Stimulated activated CD8-positive, alpha-beta memory T cell treated with anti-CD3 and anti-CD28 coated beads, Interleukin-4, amount 100 ng/mL, for 1 hour (primary cell): ENCODE measurements at regions not wholly inside any gene's neighbourhood (a gene's known extent, or its start where the extent isn't known, plus 50 kb on each side); places are given as distances from the start of the nearest gene placed in this dataset.

Source experiments
- DNase-seq, 2 donors: peaks; one replicate each; pipeline ENCODE4 v3.0.0-alpha.2; 2020; ENCODE audit warnings: low read depth in 2 of 2, low spot score in 1 of 2

- DNase-seq = no peak
These were observed 1085.9 kb downstream of the TBC1D22A start for GRCh38 chr22:47848184-47848920.

- DNase-seq = no peak
These were observed 1084.9 kb downstream of the TBC1D22A start for GRCh38 chr22:47847131-47847890.

- no peak for DNase-seq
These were observed 1083.8 kb downstream of the TBC1D22A start for GRCh38 chr22:47846206-47846605.

GRCh38 chr22:47842119-47842518 is 1079.7 kb downstream of the TBC1D22A start:
- DNase-seq = no peak

- DNase-seq = no peak
These were observed 1078.7 kb downstream of the TBC1D22A start for GRCh38 chr22:47841156-47841555.

- no peak for DNase-seq
These were observed 1077.3 kb downstream of the TBC1D22A start for GRCh38 chr22:47839595-47840227.

- DNase-seq = no peak
These were observed 1075.3 kb downstream of the TBC1D22A start for GRCh38 chr22:47837703-47838102.

GRCh38 chr22:47836957-47837356 is 1074.5 kb downstream of the TBC1D22A start:
- DNase-seq = no peak

- DNase-seq = no peak
These were observed 1073.3 kb downstream of the TBC1D22A start for GRCh38 chr22:47835726-47836125.

- DNase-seq = no peak
These were observed 1063.6 kb downstream of the TBC1D22A start for GRCh38 chr22:47826016-47826415.

GRCh38 chr22:47822422-47822821 is 1060.0 kb downstream of the TBC1D22A start:
- no peak for DNase-seq

GRCh38 chr22:47818496-47818895 is 1056.0 kb downstream of the TBC1D22A start:
- DNase-seq = no peak

- DNase-seq = no peak
These were observed 1054.9 kb downstream of the TBC1D22A start for GRCh38 chr22:47817380-47817779.

- no peak for DNase-seq
These were observed 1054.4 kb downstream of the TBC1D22A start for GRCh38 chr22:47816863-47817210.

- DNase-seq = no peak
These were observed 1053.8 kb downstream of the TBC1D22A start for GRCh38 chr22:47816121-47816862.

- no peak for DNase-seq
These were observed 1052.0 kb downstream of the TBC1D22A start for GRCh38 chr22:47814474-47814873.

GRCh38 chr22:47813661-47814060 is 1051.2 kb downstream of the TBC1D22A start:
- no peak for DNase-seq

- DNase-seq = no peak
These were observed 1049.5 kb downstream of the TBC1D22A start for GRCh38 chr22:47811971-47812370.

- no peak for DNase-seq
These were observed 1048.4 kb downstream of the TBC1D22A start for GRCh38 chr22:47810505-47811500.

- no peak for DNase-seq
These were observed 1046.6 kb downstream of the TBC1D22A start for GRCh38 chr22:47808886-47809620.
